SU-DHL-6 (cell line): ENCODE measurements at regions not wholly inside any gene's neighbourhood (a gene's known extent, or its start where the extent isn't known, plus 50 kb on each side); places are given as distances from the start of the nearest gene placed in this dataset.

Experiments
- CTCF ChIP-seq: fragments of 200-600 bp; sonication (generic); IDR thresholded peaks from one replicate; pipeline ENCODE4 v1.5.1; 2017; ENCODE audit warnings: antibody characterized with exemption, mild to moderate bottlenecking, low read length, moderate library complexity; ENCODE audit not compliant: insufficient read depth, poor library complexity, severe bottlenecking
- EZH2phosphoT487 ChIP-seq: fragments of 200-600 bp; sonication (generic), shearing (Covaris generic); conservative IDR thresholded peaks from 2 replicates; pipeline ENCODE4 v1.6.1; 2018; ENCODE audit warnings: mild to moderate bottlenecking, antibody characterized with exemption, low read length, moderate library complexity, mixed read lengths

- TF ChIP-seq CTCF (no peak), EZH2phosphoT487 (no peak)
Observed at GRCh38 chr3:117439812-117440211, 730.2 kb downstream of the TUSC7 start.
